Activated CD8-positive, alpha-beta T cell treated with anti-CD3 and anti-CD28 coated beads for 36 hours (primary cell): ENCODE measurements at regions not wholly inside any gene's neighbourhood (a gene's known extent, or its start where the extent isn't known, plus 50 kb on each side); places are given as distances from the start of the nearest gene placed in this dataset.

ENCODE experiments used
- ATAC-seq: fragments of 200-7000 bp; cut with Tn5 transposase; one replicate; pipeline ENCODE4 v1.10.0; 2021; ENCODE audit warnings: mild to moderate bottlenecking, moderate library complexity
- CTCF ChIA-PET: fragments of 350-600 bp; sonication (Branson Sonifier 250); formaldehyde crosslinking; loops from one replicate; lab custom pipeline; 2021; ENCODE audit warnings: antibody characterized with exemption; lab: Charles Lee
- POLR2A ChIA-PET: fragments of 350-600 bp; sonication (Branson Sonifier 250); formaldehyde crosslinking; loops from one replicate; lab custom pipeline; 2021; ENCODE audit warnings: antibody characterized with exemption; lab: Charles Lee
- DNase-seq: peaks from one replicate; pipeline ENCODE4 v3.0.0-alpha.2; 2020
- H3K27ac Mint-ChIP-seq: one replicate; pipeline ENCODE4 v1.8.0; 2021; ENCODE audit warnings: mild to moderate bottlenecking, mixed read lengths
- H3K27me3 Mint-ChIP-seq: one replicate; pipeline ENCODE4 v1.8.0; 2021; ENCODE audit warnings: mixed read lengths
- H3K36me3 Mint-ChIP-seq: one replicate; pipeline ENCODE4 v1.8.0; 2021; ENCODE audit warnings: low read depth, mixed read lengths
- H3K4me1 Mint-ChIP-seq: one replicate; pipeline ENCODE4 v1.8.0; 2021; ENCODE audit warnings: low read depth, mixed read lengths
- H3K4me3 Mint-ChIP-seq: one replicate; pipeline ENCODE4 v1.8.0; 2021; ENCODE audit warnings: mild to moderate bottlenecking, moderate library complexity, mixed read lengths
- H3K9me3 Mint-ChIP-seq: one replicate; pipeline ENCODE4 v1.8.0; 2021; ENCODE audit warnings: mixed read lengths
- intact Hi-C: fragments of 100-400 bp; cut with micrococcal nuclease; formaldehyde crosslinking; loops from one replicate; pipeline ENCODE4 v1.10.0; 2022
- TF ChIP-seq, protein P1 (sequence below): fragments of 200-600 bp; IDR thresholded peaks from one replicate; pipeline ENCODE4 v1.8.0; 2022; ENCODE audit warnings: antibody characterized with exemption, mild to moderate bottlenecking

DNA sequence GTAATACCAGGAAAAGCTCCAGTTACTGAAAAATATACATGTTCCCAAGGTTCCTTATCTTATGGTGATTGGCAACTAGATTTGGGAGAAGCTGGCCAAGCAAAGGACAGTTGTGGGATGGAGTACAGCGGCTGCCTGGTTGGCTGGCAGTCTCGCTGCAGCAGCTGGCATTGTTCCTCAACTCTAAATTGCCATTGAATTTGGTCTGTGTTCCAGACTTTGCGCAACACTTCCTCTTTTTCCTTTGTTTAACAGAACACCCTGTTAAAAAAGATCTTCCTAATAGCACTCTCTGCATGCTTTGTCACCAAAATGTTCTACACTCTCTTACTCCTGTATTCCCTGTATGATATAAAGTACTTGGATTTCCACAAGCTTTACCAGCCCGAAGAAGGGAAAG lies 420.6 kb upstream of the RBMS3 start:
- ATAC-seq (no peak), DNase-seq (no peak)
- Mint-ChIP-seq H3K27ac (no peak overlapping the region), H3K9me3 (no peaks in the 10 kb centered on the region), H3K27me3 (no peaks in the 10 kb centered on the region), H3K4me1 (no peaks in the 10 kb centered on the region), H3K36me3 (no peaks in the 10 kb centered on the region), H3K4me3 (no peak overlapping the region)
- POLR2A ChIA-PET, result no interaction called here
- CTCF ChIA-PET, result no interaction called here
- TF ChIP-seq, protein P1, sequence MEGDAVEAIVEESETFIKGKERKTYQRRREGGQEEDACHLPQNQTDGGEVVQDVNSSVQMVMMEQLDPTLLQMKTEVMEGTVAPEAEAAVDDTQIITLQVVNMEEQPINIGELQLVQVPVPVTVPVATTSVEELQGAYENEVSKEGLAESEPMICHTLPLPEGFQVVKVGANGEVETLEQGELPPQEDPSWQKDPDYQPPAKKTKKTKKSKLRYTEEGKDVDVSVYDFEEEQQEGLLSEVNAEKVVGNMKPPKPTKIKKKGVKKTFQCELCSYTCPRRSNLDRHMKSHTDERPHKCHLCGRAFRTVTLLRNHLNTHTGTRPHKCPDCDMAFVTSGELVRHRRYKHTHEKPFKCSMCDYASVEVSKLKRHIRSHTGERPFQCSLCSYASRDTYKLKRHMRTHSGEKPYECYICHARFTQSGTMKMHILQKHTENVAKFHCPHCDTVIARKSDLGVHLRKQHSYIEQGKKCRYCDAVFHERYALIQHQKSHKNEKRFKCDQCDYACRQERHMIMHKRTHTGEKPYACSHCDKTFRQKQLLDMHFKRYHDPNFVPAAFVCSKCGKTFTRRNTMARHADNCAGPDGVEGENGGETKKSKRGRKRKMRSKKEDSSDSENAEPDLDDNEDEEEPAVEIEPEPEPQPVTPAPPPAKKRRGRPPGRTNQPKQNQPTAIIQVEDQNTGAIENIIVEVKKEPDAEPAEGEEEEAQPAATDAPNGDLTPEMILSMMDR, result no peak
- intact Hi-C loops, result no loop called here

DNA sequence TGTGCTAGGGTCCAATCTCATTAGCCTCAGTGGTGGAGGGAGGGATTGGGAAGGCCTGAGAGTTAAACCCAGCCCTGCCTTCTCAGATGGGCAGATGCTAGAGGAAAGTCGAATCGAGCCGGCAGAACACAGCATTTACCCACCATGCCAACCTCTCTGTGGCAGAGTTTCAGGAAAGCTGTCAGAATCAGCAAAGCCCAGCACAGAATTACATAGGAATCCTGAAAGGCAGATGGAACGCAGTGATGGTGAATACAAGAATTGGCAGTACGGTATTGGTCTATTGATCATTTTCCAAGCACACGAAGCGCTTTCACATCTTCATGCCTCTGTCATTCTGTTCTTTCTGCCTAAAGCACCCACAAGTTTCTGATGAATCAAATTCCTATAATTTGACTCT lies 417.7 kb upstream of the RBMS3 start:
- CTCF ChIA-PET, result interaction anchor here (1.0 kb wide), 1 partner anchor 9 kb away, joined by 4 read pairs; no protein-coding TSS in a partner anchor
- intact Hi-C loops, result no loop called here
- H3K27me3 Mint-ChIP-seq, result no peaks in the 10 kb centered on the region
- H3K4me1 Mint-ChIP-seq, result no peaks in the 10 kb centered on the region
- no peak for DNase-seq
- no peak for ATAC-seq
- TF ChIP-seq, protein P1, result no peak
- H3K9me3 Mint-ChIP-seq, result peaks cover 2% of the 10 kb centered on the region
- H3K4me3 Mint-ChIP-seq, result no peak overlapping the region
- no peaks in the 10 kb centered on the region for H3K36me3 Mint-ChIP-seq
- POLR2A ChIA-PET, result no interaction called here
- H3K27ac Mint-ChIP-seq, result no peak overlapping the region

DNA sequence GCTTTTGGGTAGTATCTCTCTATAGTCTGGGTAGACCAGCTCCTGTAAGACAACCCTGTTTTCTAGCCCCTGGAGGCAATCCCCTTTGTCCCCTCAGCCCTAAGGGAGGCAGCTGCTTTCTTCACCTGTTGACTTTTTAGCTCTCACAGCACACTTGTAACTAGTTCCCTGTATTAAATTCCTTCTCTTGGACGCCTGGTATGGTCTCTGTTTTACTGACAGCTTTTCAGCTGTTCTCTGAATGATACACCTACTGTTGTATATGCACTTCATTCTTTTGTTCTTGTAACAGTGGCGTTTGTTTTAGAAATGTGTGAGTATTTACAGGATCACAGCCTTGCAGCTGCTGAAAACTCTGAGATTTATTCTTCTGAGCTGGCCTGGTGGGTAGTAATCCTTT lies 413.0 kb upstream of the RBMS3 start:
- no peaks in the 10 kb centered on the region for H3K27me3 Mint-ChIP-seq
- intact Hi-C loops, result no loop called here
- ChIA-PET CTCF (interaction anchor here (1.3 kb wide), 1 partner anchor 16 kb away, joined by 3 read pairs; no protein-coding TSS in a partner anchor), POLR2A (no interaction called here)
- H3K4me1 Mint-ChIP-seq, result no peaks in the 10 kb centered on the region
- H3K9me3 Mint-ChIP-seq, result peaks cover 2% of the 10 kb centered on the region
- ATAC-seq (no peak), DNase-seq (no peak)
- no peak overlapping the region for H3K27ac Mint-ChIP-seq
- TF ChIP-seq, protein P1, result no peak
- no peak overlapping the region for H3K4me3 Mint-ChIP-seq
- H3K36me3 Mint-ChIP-seq, result no peaks in the 10 kb centered on the region

- POLR2A ChIA-PET, result no interaction called here
- H3K36me3 Mint-ChIP-seq, result no peaks in the 10 kb centered on the region
- ATAC-seq, result no peak
- intact Hi-C loops, result no loop called here
- CTCF ChIA-PET, result no interaction called here
- peaks cover 2% of the 10 kb centered on the region for H3K9me3 Mint-ChIP-seq
- TF ChIP-seq, protein P1, result no peak
- no peak overlapping the region for H3K4me3 Mint-ChIP-seq
- no peak overlapping the region for H3K27ac Mint-ChIP-seq
- DNase-seq, result no peak
- no peaks in the 10 kb centered on the region for H3K4me1 Mint-ChIP-seq
- H3K27me3 Mint-ChIP-seq, result no peaks in the 10 kb centered on the region
These were observed 412.0 kb upstream of the RBMS3 start for GRCh38 chr3:28868897-28869296.

GRCh38 chr3:28877912-28878311 lies 403.0 kb upstream of the RBMS3 start:
- TF ChIP-seq, protein P1, result no peak
- intact Hi-C loops, result no loop called here
- no peaks in the 10 kb centered on the region for H3K36me3 Mint-ChIP-seq
- no peak for DNase-seq
- H3K4me1 Mint-ChIP-seq, result no peaks in the 10 kb centered on the region
- CTCF ChIA-PET, result no interaction called here
- ATAC-seq, result no peak
- POLR2A ChIA-PET, result no interaction called here
- no peaks in the 10 kb centered on the region for H3K9me3 Mint-ChIP-seq
- no peak overlapping the region for H3K4me3 Mint-ChIP-seq
- H3K27me3 Mint-ChIP-seq, result no peaks in the 10 kb centered on the region
- no peak overlapping the region for H3K27ac Mint-ChIP-seq
